Astrocyte (in vitro differentiated cells and primary cell): ENCODE measurements at regions not wholly inside any gene's neighbourhood (a gene's known extent, or its start where the extent isn't known, plus 50 kb on each side); places are given as distances from the start of the nearest gene placed in this dataset.
"Not testable (repeated sequence)": the region's sequence is repeated elsewhere in the genome, so short reads cannot be mapped to it uniquely, and the experiment has no call there.

Source experiments
- CTCF ChIP-seq: IDR thresholded peaks from 2 replicates; pipeline ENCODE4 v1.5.1; 2011; ENCODE audit warnings: low read depth, mild to moderate bottlenecking, inconsistent platforms, low read length, moderate library complexity; ENCODE audit not compliant: insufficient read depth
- EZH2 ChIP-seq: IDR thresholded peaks from 2 replicates; pipeline ENCODE4 v1.6.1; 2012; ENCODE audit warnings: mild to moderate bottlenecking, low read length, inconsistent platforms; ENCODE audit not compliant: insufficient read depth

- TF ChIP-seq CTCF, EZH2: not testable (repeated sequence)
Measured at GRCh38 chr1:121469395-121469794, 284.6 kb downstream of the SRGAP2C start.
